ENCODE measurements at regions not wholly inside any gene's neighbourhood (a gene's known extent, or its start where the extent isn't known, plus 50 kb on each side); places are given as distances from the start of the nearest gene placed in this dataset.

GRCh38 chr9:79131824-79132377 lies 439.9 kb upstream of the TLE4 start:
- Histone ChIP-seq H3K36me3 (replicated peaks) (no peaks in the 10 kb centered on the region), H3K4me3 (ENCODE audit: low read depth, low read length) (no peak overlapping the region), H3K27ac (no peak overlapping the region), H3K27me3 (replicated peaks) (no peaks in the 10 kb centered on the region)
- no peak for DNase-seq
- in situ Hi-C loops (cut with HindIII; ENCODE audit: low pct_ligation_motif_present, low sequenced_read_pairs), result no loop called here
- TF ChIP-seq CTCF (IDR thresholded peaks at IDR 0.05; ENCODE audit: low read depth, low read length, missing control alignments), result no peak

GRCh38 chr9:79134654-79135053 lies 437.1 kb upstream of the TLE4 start:
- H3K36me3 ChIP-seq (replicated peaks), result no peaks in the 10 kb centered on the region
- H3K27me3 ChIP-seq (replicated peaks), result no peaks in the 10 kb centered on the region
- in situ Hi-C loops (cut with HindIII; ENCODE audit: low pct_ligation_motif_present, low sequenced_read_pairs), result no loop called here
- H3K27ac ChIP-seq, result no peak overlapping the region
- peak; percentile 5 for DNase-seq
- H3K4me3 ChIP-seq (ENCODE audit: low read depth, low read length), result no peak overlapping the region
- TF ChIP-seq CTCF (IDR thresholded peaks at IDR 0.05; ENCODE audit: low read depth, low read length, missing control alignments), result peak; percentile 61

GRCh38 chr9:79135681-79136415 lies 435.9 kb upstream of the TLE4 start:
- in situ Hi-C loops (cut with HindIII; ENCODE audit: low pct_ligation_motif_present, low sequenced_read_pairs), result no loop called here
- Histone ChIP-seq H3K4me3 (ENCODE audit: low read depth, low read length) (no peak overlapping the region), H3K27ac (no peak overlapping the region), H3K36me3 (replicated peaks) (no peaks in the 10 kb centered on the region), H3K27me3 (replicated peaks) (no peaks in the 10 kb centered on the region)
- TF ChIP-seq CTCF (IDR thresholded peaks at IDR 0.05; ENCODE audit: low read depth, low read length, missing control alignments), result no peak
- no peak for DNase-seq

GRCh38 chr9:79140751-79141150 lies 431.0 kb upstream of the TLE4 start:
- in situ Hi-C loops (cut with HindIII; ENCODE audit: low pct_ligation_motif_present, low sequenced_read_pairs), result no loop called here
- H3K27me3 ChIP-seq (replicated peaks), result no peaks in the 10 kb centered on the region
- TF ChIP-seq CTCF (IDR thresholded peaks at IDR 0.05; ENCODE audit: low read depth, low read length, missing control alignments), result no peak
- no peak overlapping the region for H3K4me3 ChIP-seq (ENCODE audit: low read depth, low read length)
- no peak for DNase-seq
- H3K36me3 ChIP-seq (replicated peaks), result no peaks in the 10 kb centered on the region
- no peak overlapping the region for H3K27ac ChIP-seq

GRCh38 chr9:79143211-79143610 lies 428.6 kb upstream of the TLE4 start:
- H3K27me3 ChIP-seq (replicated peaks), result no peaks in the 10 kb centered on the region
- no peaks in the 10 kb centered on the region for H3K36me3 ChIP-seq (replicated peaks)
- no peak for TF ChIP-seq CTCF (IDR thresholded peaks at IDR 0.05; ENCODE audit: low read depth, low read length, missing control alignments)
- H3K4me3 ChIP-seq (ENCODE audit: low read depth, low read length), result no peak overlapping the region
- H3K27ac ChIP-seq, result no peak overlapping the region
- no peak for DNase-seq
- in situ Hi-C loops (cut with HindIII; ENCODE audit: low pct_ligation_motif_present, low sequenced_read_pairs), result no loop called here

GRCh38 chr9:79145442-79145841 lies 426.3 kb upstream of the TLE4 start:
- Histone ChIP-seq H3K27ac (no peak overlapping the region), H3K4me3 (ENCODE audit: low read depth, low read length) (no peak overlapping the region), H3K36me3 (replicated peaks) (no peaks in the 10 kb centered on the region), H3K27me3 (replicated peaks) (no peaks in the 10 kb centered on the region)
- DNase-seq, result no peak
- TF ChIP-seq CTCF (IDR thresholded peaks at IDR 0.05; ENCODE audit: low read depth, low read length, missing control alignments), result no peak
- in situ Hi-C loops (cut with HindIII; ENCODE audit: low pct_ligation_motif_present, low sequenced_read_pairs), result no loop called here
